Parathyroid adenoma (tissue), 2 donors: ENCODE measurements at regions not wholly inside any gene's neighbourhood (a gene's known extent, or its start where the extent isn't known, plus 50 kb on each side); places are given as distances from the start of the nearest gene placed in this dataset.

ENCODE experiments used
- H2AFZ ChIP-seq: fragments of 300-600 bp; sonication (generic); one replicate; pipeline ENCODE4 v1.7.0; 2017; ENCODE audit warnings: antibody characterized with exemption, mild to moderate bottlenecking
- H3K27ac ChIP-seq: fragments of 300-600 bp; sonication (generic); one replicate; pipeline ENCODE4 v1.7.0; 2017
- H3K27me3 ChIP-seq: fragments of 300-600 bp; sonication (generic); one replicate; pipeline ENCODE4 v1.7.0; 2017; ENCODE audit warnings: low read length; ENCODE audit not compliant: control insufficient read depth, insufficient read depth
- H3K36me3 ChIP-seq: fragments of 300-600 bp; sonication (generic); one replicate; pipeline ENCODE4 v1.7.0; 2017; ENCODE audit warnings: low read length; ENCODE audit not compliant: control insufficient read depth, insufficient read depth
- H3K4me1 ChIP-seq: fragments of 300-600 bp; sonication (generic); one replicate; pipeline ENCODE4 v1.7.0; 2017; ENCODE audit warnings: control low read depth
- H3K4me2 ChIP-seq: fragments of 300-600 bp; sonication (generic); one replicate; pipeline ENCODE4 v1.7.0; 2017; ENCODE audit warnings: low read length
- H3K4me3 ChIP-seq: fragments of 300-600 bp; sonication (generic); one replicate; pipeline ENCODE4 v1.7.0; 2017; ENCODE audit warnings: low read depth, low read length
- H3K79me2 ChIP-seq: fragments of 300-600 bp; sonication (generic); one replicate; pipeline ENCODE4 v1.7.0; 2017; ENCODE audit warnings: control low read depth
- H3K9ac ChIP-seq: fragments of 300-600 bp; sonication (generic); one replicate; pipeline ENCODE4 v1.7.0; 2017; ENCODE audit warnings: mild to moderate bottlenecking
- H3K9me3 ChIP-seq: fragments of 300-600 bp; sonication (generic); one replicate; pipeline ENCODE4 v1.7.0; 2017; ENCODE audit warnings: low read length; ENCODE audit not compliant: control insufficient read depth
- TF ChIP-seq, protein P1 (sequence below): fragments of 300-600 bp; sonication (generic); IDR thresholded peaks from one replicate; pipeline ENCODE4 v1.7.0; 2017; ENCODE audit warnings: antibody characterized with exemption, mild to moderate bottlenecking
- donor health status: primary hyperparathyroidism.

DNA sequence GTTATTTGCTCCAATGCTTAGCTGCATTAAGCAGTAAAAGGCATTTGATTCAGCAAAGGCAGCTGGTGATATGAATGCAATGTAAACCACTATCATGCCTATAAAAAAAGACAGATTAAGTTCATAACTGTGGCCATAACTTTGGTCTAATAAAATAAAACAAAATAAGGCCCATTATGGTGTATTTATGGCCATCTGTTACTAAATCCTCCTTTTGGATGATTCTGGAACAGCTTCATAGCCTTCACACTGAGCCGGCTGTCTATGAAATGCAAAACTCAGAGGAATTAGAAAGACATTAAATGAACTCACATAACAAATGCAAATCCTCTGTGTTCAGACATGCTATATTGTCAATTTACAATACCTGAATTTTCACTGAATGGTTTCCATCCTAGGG is 223.7 kb upstream of the FAT4 start:
- no peak overlapping the region for H3K4me2 ChIP-seq
- no peaks in the 10 kb centered on the region for H3K9me3 ChIP-seq
- no peaks in the 10 kb centered on the region for H3K36me3 ChIP-seq
- no peak overlapping the region for H3K9ac ChIP-seq
- H3K27ac ChIP-seq, result no peak overlapping the region
- no peaks in the 10 kb centered on the region for H3K27me3 ChIP-seq
- no peaks in the 10 kb centered on the region for H3K4me1 ChIP-seq
- H3K79me2 ChIP-seq, result no peaks in the 10 kb centered on the region
- no peak overlapping the region for H3K4me3 ChIP-seq
- TF ChIP-seq, protein P1, sequence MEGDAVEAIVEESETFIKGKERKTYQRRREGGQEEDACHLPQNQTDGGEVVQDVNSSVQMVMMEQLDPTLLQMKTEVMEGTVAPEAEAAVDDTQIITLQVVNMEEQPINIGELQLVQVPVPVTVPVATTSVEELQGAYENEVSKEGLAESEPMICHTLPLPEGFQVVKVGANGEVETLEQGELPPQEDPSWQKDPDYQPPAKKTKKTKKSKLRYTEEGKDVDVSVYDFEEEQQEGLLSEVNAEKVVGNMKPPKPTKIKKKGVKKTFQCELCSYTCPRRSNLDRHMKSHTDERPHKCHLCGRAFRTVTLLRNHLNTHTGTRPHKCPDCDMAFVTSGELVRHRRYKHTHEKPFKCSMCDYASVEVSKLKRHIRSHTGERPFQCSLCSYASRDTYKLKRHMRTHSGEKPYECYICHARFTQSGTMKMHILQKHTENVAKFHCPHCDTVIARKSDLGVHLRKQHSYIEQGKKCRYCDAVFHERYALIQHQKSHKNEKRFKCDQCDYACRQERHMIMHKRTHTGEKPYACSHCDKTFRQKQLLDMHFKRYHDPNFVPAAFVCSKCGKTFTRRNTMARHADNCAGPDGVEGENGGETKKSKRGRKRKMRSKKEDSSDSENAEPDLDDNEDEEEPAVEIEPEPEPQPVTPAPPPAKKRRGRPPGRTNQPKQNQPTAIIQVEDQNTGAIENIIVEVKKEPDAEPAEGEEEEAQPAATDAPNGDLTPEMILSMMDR, result no peak
- H2AFZ ChIP-seq, result no peak overlapping the region

GRCh38 chr4:125084608-125085007 is 230.1 kb upstream of the FAT4 start:
- H3K4me1 ChIP-seq, result no peaks in the 10 kb centered on the region
- H3K36me3 ChIP-seq, result no peaks in the 10 kb centered on the region
- no peak overlapping the region for H2AFZ ChIP-seq
- H3K27ac ChIP-seq, result no peak overlapping the region
- no peak overlapping the region for H3K9ac ChIP-seq
- TF ChIP-seq, protein P1, result no peak
- no peaks in the 10 kb centered on the region for H3K27me3 ChIP-seq
- no peaks in the 10 kb centered on the region for H3K9me3 ChIP-seq
- no peak overlapping the region for H3K4me3 ChIP-seq
- no peak overlapping the region for H3K4me2 ChIP-seq
- H3K79me2 ChIP-seq, result no peaks in the 10 kb centered on the region

DNA sequence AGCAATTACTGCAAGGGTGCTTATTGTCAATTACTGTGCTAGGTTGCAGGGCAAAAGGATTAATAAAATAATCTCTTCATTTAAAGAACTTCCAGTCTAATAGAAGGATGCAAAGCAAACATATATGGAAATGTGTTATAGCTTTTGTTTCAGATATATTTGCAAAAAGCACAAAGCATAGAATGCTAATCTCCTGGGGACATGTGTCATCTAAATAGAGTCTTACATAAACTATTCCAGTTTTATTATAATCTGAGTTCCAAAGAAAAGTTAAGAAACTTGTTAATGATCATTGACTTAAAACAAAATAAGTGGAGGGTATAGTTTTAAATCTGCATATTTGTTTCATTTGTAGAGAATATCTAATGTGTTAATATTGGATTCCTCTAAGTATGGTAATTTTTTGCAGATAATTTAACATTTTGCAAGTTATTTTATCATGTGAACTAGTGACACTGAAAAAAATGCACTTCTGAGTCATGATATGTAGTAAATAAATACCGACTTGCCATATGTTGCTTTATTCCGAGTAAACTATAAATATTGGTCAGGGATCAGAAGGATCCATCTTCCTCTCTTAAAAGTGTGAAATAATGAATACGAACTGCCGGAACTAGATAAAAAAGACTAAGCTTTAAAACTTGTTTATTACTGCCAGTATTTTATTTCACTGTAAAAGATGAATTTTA is 231.9 kb upstream of the FAT4 start:
- TF ChIP-seq, protein P1, result no peak
- Histone ChIP-seq H3K9me3 (no peaks in the 10 kb centered on the region), H3K4me1 (no peaks in the 10 kb centered on the region), H2AFZ (no peak overlapping the region), H3K27me3 (no peaks in the 10 kb centered on the region), H3K9ac (no peak overlapping the region), H3K4me3 (no peak overlapping the region), H3K79me2 (no peaks in the 10 kb centered on the region), H3K27ac (no peak overlapping the region), H3K4me2 (no peak overlapping the region), H3K36me3 (no peaks in the 10 kb centered on the region)

DNA sequence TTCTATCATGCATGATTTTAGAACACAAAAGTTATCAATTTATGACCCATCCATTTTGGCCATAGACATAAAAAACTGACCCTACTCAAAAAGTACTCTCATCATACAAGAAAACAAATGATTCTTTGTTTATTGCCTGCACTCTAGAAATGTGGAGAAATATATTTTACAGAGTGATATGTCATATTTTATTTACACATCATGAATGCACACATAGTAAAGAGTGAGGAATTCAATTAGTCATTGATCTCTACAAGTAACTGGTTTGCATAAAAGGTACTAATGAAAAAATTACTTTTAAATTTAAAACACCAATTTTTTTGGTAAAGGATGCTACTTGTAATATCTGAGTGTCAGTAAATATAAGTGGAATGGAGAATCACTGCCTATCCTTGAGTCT is 242.5 kb upstream of the FAT4 start:
- Histone ChIP-seq H3K4me2 (no peak overlapping the region), H3K4me1 (no peaks in the 10 kb centered on the region), H3K79me2 (no peaks in the 10 kb centered on the region), H2AFZ (no peak overlapping the region), H3K36me3 (no peaks in the 10 kb centered on the region), H3K27ac (no peak overlapping the region), H3K9ac (no peak overlapping the region), H3K27me3 (no peaks in the 10 kb centered on the region), H3K9me3 (no peaks in the 10 kb centered on the region), H3K4me3 (no peak overlapping the region)
- TF ChIP-seq, protein P1, result no peak

DNA sequence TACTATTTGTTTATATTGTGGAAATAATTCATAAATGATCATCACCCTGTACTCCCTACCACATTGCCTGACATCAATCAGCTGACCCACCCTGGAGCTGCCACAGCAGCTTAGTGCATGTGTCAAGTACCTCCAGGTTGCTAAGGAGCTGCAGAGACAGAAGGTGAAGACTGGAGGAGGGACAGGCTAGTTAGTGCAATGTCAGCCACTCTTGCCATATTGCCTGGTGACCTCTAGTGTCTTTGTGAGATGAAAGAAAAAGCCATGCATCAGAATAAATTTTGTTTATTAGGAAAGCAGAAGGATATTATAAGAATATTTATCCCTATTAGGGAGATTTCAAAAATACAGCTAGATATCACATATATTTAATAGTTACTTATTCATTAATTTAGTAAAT is 243.9 kb upstream of the FAT4 start:
- no peak overlapping the region for H3K4me2 ChIP-seq
- TF ChIP-seq, protein P1, result no peak
- no peaks in the 10 kb centered on the region for H3K36me3 ChIP-seq
- H3K9ac ChIP-seq, result no peak overlapping the region
- H3K9me3 ChIP-seq, result no peaks in the 10 kb centered on the region
- no peaks in the 10 kb centered on the region for H3K27me3 ChIP-seq
- H3K79me2 ChIP-seq, result no peaks in the 10 kb centered on the region
- no peak overlapping the region for H3K27ac ChIP-seq
- H3K4me3 ChIP-seq, result no peak overlapping the region
- no peak overlapping the region for H2AFZ ChIP-seq
- no peaks in the 10 kb centered on the region for H3K4me1 ChIP-seq
